ENCODE measurements at regions not wholly inside any gene's neighbourhood (a gene's known extent, or its start where the extent isn't known, plus 50 kb on each side); places are given as distances from the start of the nearest gene placed in this dataset.

- TF ChIP-seq CTCF (IDR thresholded peaks at IDR 0.05; ENCODE audit: low read depth, low read length) (no peak), EZH2phosphoT487 (IDR thresholded peaks at IDR 0.05; ENCODE audit: low read depth) (no peak)
Observed at GRCh38 chrX:65903750-65904149, 136.1 kb downstream of the VSIG4 start.
